ENCODE measurements at regions not wholly inside any gene's neighbourhood (a gene's known extent, or its start where the extent isn't known, plus 50 kb on each side); places are given as distances from the start of the nearest gene placed in this dataset.
"Not testable (repeated sequence)": the region's sequence is repeated elsewhere in the genome, so short reads cannot be mapped to it uniquely, and the experiment has no call there.

DNA sequence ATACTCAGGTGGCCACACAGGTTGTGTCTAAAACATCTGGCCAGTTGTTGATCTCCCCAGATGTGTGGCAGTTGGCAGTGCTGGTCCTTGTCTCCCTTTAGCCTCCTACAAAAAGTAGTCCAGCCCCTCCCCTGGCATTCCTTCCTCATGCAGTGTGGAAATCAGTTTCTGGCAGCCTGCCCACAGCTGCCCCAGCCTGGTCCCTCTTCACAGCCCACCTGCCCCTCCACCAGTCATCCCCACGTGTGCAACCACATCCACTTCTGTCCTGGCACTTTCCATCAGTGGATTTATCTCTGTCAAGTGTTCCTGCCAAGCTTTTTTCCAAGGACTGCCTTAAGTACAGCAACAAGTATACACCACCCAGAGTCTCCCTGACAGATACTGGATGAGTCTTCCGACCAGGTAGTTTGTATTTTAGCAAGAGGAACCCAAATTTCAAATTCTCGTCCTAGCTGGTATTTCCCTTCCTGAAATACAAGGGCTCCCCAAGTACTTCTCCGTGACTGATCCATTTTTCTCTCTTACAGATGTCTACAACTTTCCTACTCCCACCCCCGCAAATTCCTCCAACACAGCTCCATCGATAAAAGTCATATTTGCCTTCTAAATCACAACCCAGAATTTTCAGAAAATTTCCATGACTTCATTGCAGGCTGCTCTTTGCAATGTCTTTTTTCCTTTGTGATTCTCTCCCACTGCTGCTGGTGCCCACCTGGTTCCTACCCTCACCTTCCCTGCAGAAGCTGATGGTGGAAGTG lies 313.5 kb downstream of the FOXO1 start:
- Histone ChIP-seq H3K4me1 (ENCODE audit: control insufficient read depth, insufficient read depth, low read length) (peaks cover 21% of the 10 kb centered on the region), H3K9me3 (ENCODE audit: control insufficient read depth, insufficient read depth, low read length) (no peaks in the 10 kb centered on the region), H3K36me3 (ENCODE audit: control insufficient read depth, insufficient read depth, low read length) (no peaks in the 10 kb centered on the region), H3K27ac (ENCODE audit: low read depth, low read length) (no peak overlapping the region), H3K27me3 (ENCODE audit: control insufficient read depth, insufficient read depth, low read length) (peaks cover 4% of the 10 kb centered on the region), H3K4me3 (ENCODE audit: low read depth, low read length) (no peak overlapping the region)
- DNase-seq (ENCODE audit: low read depth in 4 of 6, low spot score in 6 of 6), result peak in 2 of 6 donors; percentile 50 to 67
- WGBS (ENCODE audit: insufficient coverage), result 81% methylated on average over 5 of the region's 6 CpGs

DNA sequence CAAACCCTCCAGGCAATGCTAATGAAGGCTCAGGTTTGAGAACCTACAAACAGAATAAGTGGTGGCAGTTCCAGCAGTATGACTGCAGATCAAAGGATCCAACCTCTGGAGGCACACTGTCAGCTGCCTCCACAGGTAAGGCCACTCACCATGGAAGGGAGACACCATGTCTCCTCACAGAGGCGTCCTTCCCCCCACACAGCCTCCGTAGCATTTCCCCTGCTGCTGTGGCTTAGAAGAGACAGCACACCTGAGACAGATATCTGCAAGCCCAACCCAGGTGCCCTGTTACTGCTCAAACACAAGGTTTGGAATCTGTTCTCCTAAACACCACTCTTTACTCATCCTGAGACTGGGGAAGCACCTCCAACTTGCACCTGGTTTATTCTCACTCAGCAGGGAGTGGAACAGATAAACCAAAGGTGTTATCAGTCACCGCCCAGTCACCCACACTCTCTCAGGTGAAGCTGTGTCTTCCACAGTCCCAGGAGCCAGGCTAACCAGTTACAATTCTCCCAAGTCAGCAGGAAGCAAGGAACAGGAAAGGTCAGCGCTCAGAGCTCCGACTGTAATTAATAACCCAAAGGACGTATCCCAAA lies 311.2 kb downstream of the FOXO1 start:
- peaks cover 4% of the 10 kb centered on the region for H3K27me3 ChIP-seq (ENCODE audit: control insufficient read depth, insufficient read depth, low read length)
- H3K4me1 ChIP-seq (ENCODE audit: control insufficient read depth, insufficient read depth, low read length), result peaks cover 17% of the 10 kb centered on the region
- no peak overlapping the region for H3K27ac ChIP-seq (ENCODE audit: low read depth, low read length)
- WGBS (ENCODE audit: insufficient coverage), result 100% methylated on average over 3 of the region's 6 CpGs
- DNase-seq (ENCODE audit: low read depth in 4 of 6, low spot score in 6 of 6), result no peak
- no peak overlapping the region for H3K4me3 ChIP-seq (ENCODE audit: low read depth, low read length)
- no peaks in the 10 kb centered on the region for H3K36me3 ChIP-seq (ENCODE audit: control insufficient read depth, insufficient read depth, low read length)
- H3K9me3 ChIP-seq (ENCODE audit: control insufficient read depth, insufficient read depth, low read length), result no peaks in the 10 kb centered on the region

DNA sequence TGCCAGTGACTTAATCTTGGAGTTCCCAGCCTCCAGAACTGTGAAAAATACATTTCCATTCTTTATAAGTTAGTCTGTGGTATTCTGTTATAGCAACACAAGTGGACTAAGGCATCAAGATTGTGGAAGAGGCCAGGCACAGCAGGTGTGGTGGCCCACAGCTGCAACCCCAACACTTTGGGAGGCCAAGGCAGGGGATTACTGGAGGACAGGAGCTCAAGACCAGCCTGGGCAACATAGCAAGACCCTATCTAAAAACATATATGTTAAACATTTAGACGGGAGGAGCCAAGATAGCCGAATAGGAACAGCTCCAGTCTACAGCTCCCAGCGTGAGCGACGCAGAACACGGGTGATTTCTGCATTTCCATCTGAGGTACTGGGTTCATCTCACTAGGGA lies 310.4 kb downstream of the FOXO1 start:
- Histone ChIP-seq H3K4me1 (ENCODE audit: control insufficient read depth, insufficient read depth, low read length) (peaks cover 17% of the 10 kb centered on the region), H3K9me3 (ENCODE audit: control insufficient read depth, insufficient read depth, low read length) (no peaks in the 10 kb centered on the region), H3K36me3 (ENCODE audit: control insufficient read depth, insufficient read depth, low read length) (no peaks in the 10 kb centered on the region), H3K4me3 (ENCODE audit: low read depth, low read length) (no peak overlapping the region), H3K27ac (ENCODE audit: low read depth, low read length) (no peak overlapping the region), H3K27me3 (ENCODE audit: control insufficient read depth, insufficient read depth, low read length) (peaks cover 4% of the 10 kb centered on the region)
- DNase-seq (ENCODE audit: low read depth in 4 of 6, low spot score in 6 of 6), result no peak
- 93% methylated on average over 6 of the region's 6 CpGs for WGBS (ENCODE audit: insufficient coverage)

DNA sequence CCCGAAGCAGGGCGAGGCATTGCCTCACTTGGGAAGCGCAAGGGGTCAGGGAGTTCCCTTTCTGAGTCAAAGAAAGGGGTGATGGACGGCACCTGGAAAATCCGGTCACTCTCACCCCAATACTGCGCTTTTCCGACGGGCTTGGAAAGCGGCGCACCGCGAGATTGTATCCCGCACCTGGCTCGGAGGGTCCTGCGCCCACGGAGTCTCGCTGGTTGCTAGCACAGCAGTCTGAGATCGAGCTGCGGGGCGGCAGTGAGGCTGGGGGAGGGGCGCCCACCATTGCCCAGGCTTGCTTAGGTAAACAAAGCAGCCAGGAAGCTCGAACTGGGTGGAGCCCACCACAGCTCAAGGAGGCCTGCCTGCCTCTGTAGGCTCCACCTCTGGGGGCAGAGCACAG lies 310.0 kb downstream of the FOXO1 start:
- not testable (repeated sequence) for H3K36me3 ChIP-seq (ENCODE audit: control insufficient read depth, insufficient read depth, low read length); H3K27ac ChIP-seq (ENCODE audit: low read depth, low read length); H3K4me3 ChIP-seq (ENCODE audit: low read depth, low read length); H3K9me3 ChIP-seq (ENCODE audit: control insufficient read depth, insufficient read depth, low read length); H3K27me3 ChIP-seq (ENCODE audit: control insufficient read depth, insufficient read depth, low read length); DNase-seq (ENCODE audit: low read depth in 4 of 6, low spot score in 6 of 6)
- peaks cover 16% of the 10 kb centered on the region for H3K4me1 ChIP-seq (ENCODE audit: control insufficient read depth, insufficient read depth, low read length)
- 51% methylated on average over 15 of the region's 22 CpGs for WGBS (ENCODE audit: insufficient coverage)

DNA sequence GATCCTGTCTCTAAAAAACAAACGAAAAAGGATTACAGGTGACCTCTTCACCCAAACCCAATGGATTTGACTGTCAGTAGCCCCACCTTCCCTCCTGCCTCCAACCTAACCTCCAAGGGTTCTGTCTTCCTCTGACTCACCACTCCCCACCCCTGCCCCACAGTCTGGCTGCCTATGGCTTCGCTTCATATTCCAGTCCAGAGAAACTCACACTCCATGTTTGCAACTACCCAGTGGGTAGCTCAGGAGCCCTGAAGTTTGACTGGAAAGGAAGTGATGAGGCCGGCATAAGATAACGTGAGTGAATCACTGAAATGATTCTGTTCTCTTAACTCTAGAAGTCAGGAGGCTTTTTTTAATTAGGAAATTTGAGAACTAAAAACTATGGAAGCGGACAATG lies 303.9 kb downstream of the FOXO1 start:
- no peak overlapping the region for H3K4me3 ChIP-seq (ENCODE audit: low read depth, low read length)
- WGBS (ENCODE audit: insufficient coverage), result 94% methylated on average over 3 of the region's 5 CpGs

DNA sequence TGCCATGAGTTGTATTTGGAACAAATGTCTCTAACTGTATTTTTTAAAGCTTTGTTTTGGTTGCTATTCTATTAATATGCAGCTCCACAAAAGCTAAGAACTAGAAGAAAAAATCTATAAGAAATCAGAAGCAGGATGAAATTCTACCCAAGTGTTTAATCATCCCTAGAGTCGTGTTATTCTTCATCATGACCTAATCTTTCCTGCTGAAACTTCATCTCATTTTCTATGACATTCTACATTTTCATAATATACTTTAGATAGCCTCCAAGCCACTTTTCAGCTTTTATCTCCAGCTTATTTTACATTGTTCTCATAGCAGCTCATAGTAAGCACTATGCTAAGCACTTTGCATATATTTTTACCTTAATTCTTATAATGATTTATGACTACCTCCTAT lies 302.8 kb downstream of the FOXO1 start:
- Histone ChIP-seq H3K27me3 (ENCODE audit: control insufficient read depth, insufficient read depth, low read length) (no peaks in the 10 kb centered on the region), H3K27ac (ENCODE audit: low read depth, low read length) (no peak overlapping the region), H3K9me3 (ENCODE audit: control insufficient read depth, insufficient read depth, low read length) (no peaks in the 10 kb centered on the region), H3K4me3 (ENCODE audit: low read depth, low read length) (no peak overlapping the region), H3K4me1 (ENCODE audit: control insufficient read depth, insufficient read depth, low read length) (no peaks in the 10 kb centered on the region), H3K36me3 (ENCODE audit: control insufficient read depth, insufficient read depth, low read length) (no peaks in the 10 kb centered on the region)
- no peak for DNase-seq (ENCODE audit: low read depth in 4 of 6, low spot score in 6 of 6)
- WGBS (ENCODE audit: insufficient coverage), result 100% methylated on average over 1 of the region's 1 CpG

More for the DNA sequence above, 303.9 kb downstream of the FOXO1 start:
- H3K27ac ChIP-seq (ENCODE audit: low read depth, low read length), result no peak overlapping the region
- no peaks in the 10 kb centered on the region for H3K36me3 ChIP-seq (ENCODE audit: control insufficient read depth, insufficient read depth, low read length)
- no peaks in the 10 kb centered on the region for H3K9me3 ChIP-seq (ENCODE audit: control insufficient read depth, insufficient read depth, low read length)
- DNase-seq (ENCODE audit: low read depth in 4 of 6, low spot score in 6 of 6), result no peak
- H3K27me3 ChIP-seq (ENCODE audit: control insufficient read depth, insufficient read depth, low read length), result no peaks in the 10 kb centered on the region
- H3K4me1 ChIP-seq (ENCODE audit: control insufficient read depth, insufficient read depth, low read length), result no peaks in the 10 kb centered on the region

DNA sequence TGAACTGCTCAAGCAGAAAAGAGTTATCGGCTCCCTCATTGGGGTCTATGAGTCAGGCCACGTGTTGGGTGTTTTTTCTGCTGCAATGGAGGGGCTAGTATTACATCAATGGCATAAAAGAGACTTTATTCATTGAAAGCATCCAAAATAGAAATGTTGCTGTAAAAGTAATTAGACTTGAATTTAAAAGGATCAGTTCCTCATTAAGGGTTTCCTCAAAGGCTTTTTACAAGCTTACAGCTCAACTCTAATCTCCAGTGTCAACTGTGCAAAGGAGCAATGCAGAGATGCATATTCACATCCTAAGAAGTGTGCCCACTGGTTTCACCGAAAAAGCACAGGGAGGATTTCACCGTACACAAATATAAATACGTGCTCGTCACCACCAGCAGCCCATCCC lies 300.3 kb downstream of the FOXO1 start:
- H3K9me3 ChIP-seq (ENCODE audit: control insufficient read depth, insufficient read depth, low read length), result no peaks in the 10 kb centered on the region
- 40% methylated on average over 1 of the region's 6 CpGs for WGBS (ENCODE audit: insufficient coverage)

DNA sequence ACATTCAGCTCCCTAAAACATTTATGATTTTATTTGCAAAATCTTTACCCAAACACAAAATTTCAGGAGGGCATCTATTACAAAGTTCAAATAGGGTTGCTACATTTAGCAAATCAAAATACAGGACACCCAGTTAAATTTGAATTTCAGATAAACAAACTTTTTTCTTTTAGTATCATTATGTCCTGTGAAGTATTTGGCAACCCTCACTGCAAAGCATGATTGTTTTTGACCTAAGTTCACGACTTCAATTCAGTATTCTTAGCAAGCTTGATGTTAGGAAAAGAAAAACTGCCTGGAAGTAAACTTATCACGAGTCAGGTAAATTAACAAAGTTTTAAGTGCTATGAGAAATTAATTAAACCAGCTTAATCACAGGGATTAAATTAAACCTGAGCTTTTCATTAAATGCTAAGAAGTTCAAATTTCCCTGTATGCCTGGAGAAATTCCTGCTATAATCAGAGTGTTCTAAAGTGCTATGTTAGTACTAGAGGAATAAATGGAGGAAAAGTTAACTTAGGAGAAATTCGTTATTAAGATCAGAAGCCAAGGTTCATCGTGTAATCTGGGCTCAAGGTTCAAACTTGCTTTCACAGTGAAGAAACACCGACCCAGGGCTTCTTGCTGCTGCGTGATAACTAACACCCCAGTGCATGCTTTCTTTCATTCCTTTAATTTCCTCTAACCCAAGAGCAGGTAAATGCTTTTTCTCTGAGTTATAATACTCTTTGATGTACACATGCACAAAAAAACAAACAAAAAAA lies 298.1 kb downstream of the FOXO1 start:
- DNase-seq (ENCODE audit: low read depth in 4 of 6, low spot score in 6 of 6), result no peak
- Histone ChIP-seq H3K27me3 (ENCODE audit: control insufficient read depth, insufficient read depth, low read length) (no peaks in the 10 kb centered on the region), H3K36me3 (ENCODE audit: control insufficient read depth, insufficient read depth, low read length) (no peaks in the 10 kb centered on the region), H3K4me3 (ENCODE audit: low read depth, low read length) (no peak overlapping the region), H3K27ac (ENCODE audit: low read depth, low read length) (no peak overlapping the region), H3K4me1 (ENCODE audit: control insufficient read depth, insufficient read depth, low read length) (peaks cover 9% of the 10 kb centered on the region), H3K9me3 (ENCODE audit: control insufficient read depth, insufficient read depth, low read length) (no peaks in the 10 kb centered on the region)
- WGBS (ENCODE audit: insufficient coverage), result 94% methylated on average over 3 of the region's 6 CpGs

More for the DNA sequence above, 300.3 kb downstream of the FOXO1 start:
- no peaks in the 10 kb centered on the region for H3K4me1 ChIP-seq (ENCODE audit: control insufficient read depth, insufficient read depth, low read length)
- no peaks in the 10 kb centered on the region for H3K36me3 ChIP-seq (ENCODE audit: control insufficient read depth, insufficient read depth, low read length)
- no peaks in the 10 kb centered on the region for H3K27me3 ChIP-seq (ENCODE audit: control insufficient read depth, insufficient read depth, low read length)
- no peak overlapping the region for H3K4me3 ChIP-seq (ENCODE audit: low read depth, low read length)
- no peak for DNase-seq (ENCODE audit: low read depth in 4 of 6, low spot score in 6 of 6)
- no peak overlapping the region for H3K27ac ChIP-seq (ENCODE audit: low read depth, low read length)

DNA sequence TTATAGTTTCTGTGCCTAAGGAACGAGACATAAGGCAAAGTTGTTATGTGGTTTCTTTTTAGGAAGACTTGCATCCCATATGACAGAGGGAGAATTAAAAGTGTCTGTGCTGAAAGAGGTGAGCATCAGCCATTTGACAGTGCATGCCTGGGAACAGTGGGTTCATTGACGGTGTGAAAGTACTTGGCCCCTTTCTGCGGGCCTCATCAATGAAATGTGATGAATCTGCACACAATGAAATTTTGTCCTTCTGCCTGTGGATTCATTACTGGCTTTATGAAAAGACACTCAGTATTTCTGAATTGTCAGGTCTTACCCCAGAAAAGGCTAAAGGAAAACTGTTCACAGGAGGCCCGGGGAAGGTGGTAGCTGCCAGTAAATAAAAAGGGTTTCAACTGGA lies 295.8 kb downstream of the FOXO1 start:
- 53% methylated on average over 3 of the region's 4 CpGs for WGBS (ENCODE audit: insufficient coverage)

More for the DNA sequence above, 295.8 kb downstream of the FOXO1 start:
- Histone ChIP-seq H3K27me3 (ENCODE audit: control insufficient read depth, insufficient read depth, low read length) (no peaks in the 10 kb centered on the region), H3K4me3 (ENCODE audit: low read depth, low read length) (no peak overlapping the region), H3K4me1 (ENCODE audit: control insufficient read depth, insufficient read depth, low read length) (peaks cover 9% of the 10 kb centered on the region), H3K27ac (ENCODE audit: low read depth, low read length) (no peak overlapping the region), H3K9me3 (ENCODE audit: control insufficient read depth, insufficient read depth, low read length) (no peaks in the 10 kb centered on the region), H3K36me3 (ENCODE audit: control insufficient read depth, insufficient read depth, low read length) (no peaks in the 10 kb centered on the region)
- no peak for DNase-seq (ENCODE audit: low read depth in 4 of 6, low spot score in 6 of 6)
